ENCODE measurements at regions not wholly inside any gene's neighbourhood (a gene's known extent, or its start where the extent isn't known, plus 50 kb on each side); places are given as distances from the start of the nearest gene placed in this dataset.

GRCh38 chr1:23639460-23640095, 52.0 kb upstream of the RPL11 start:
- H3K36me3 ChIP-seq (ENCODE audit: control insufficient read depth, insufficient read depth, low read length): no peaks in the 10 kb centered on the region
- no peak overlapping the region for H3K4me3 ChIP-seq (ENCODE audit: low read length)
- peak; percentile 60 for DNase-seq
- H3K27me3 ChIP-seq (ENCODE audit: control insufficient read depth, insufficient read depth, low read length): peaks cover 2% of the 10 kb centered on the region
- peaks cover 48% of the 10 kb centered on the region for H3K4me1 ChIP-seq (ENCODE audit: control insufficient read depth, insufficient read depth, low read length)
- H3K27ac ChIP-seq (ENCODE audit: low read length): peak overlapping the region; percentile 47
- peaks cover 2% of the 10 kb centered on the region for H3K9me3 ChIP-seq (replicated peaks; ENCODE audit: control insufficient read depth, low read depth, low read length)
- 11% methylated on average over 4 of the region's 7 CpGs for WGBS (ENCODE audit: insufficient coverage)

- WGBS (ENCODE audit: insufficient coverage): 22% methylated on average over 2 of the region's 5 CpGs
- H3K27me3 ChIP-seq (ENCODE audit: control insufficient read depth, insufficient read depth, low read length): peaks cover 2% of the 10 kb centered on the region
- H3K4me1 ChIP-seq (ENCODE audit: control insufficient read depth, insufficient read depth, low read length): peaks cover 44% of the 10 kb centered on the region
- no peaks in the 10 kb centered on the region for H3K9me3 ChIP-seq (replicated peaks; ENCODE audit: control insufficient read depth, low read depth, low read length)
- H3K27ac ChIP-seq (ENCODE audit: low read length): no peak overlapping the region
- peak; percentile 79 for DNase-seq
- no peaks in the 10 kb centered on the region for H3K36me3 ChIP-seq (ENCODE audit: control insufficient read depth, insufficient read depth, low read length)
- no peak overlapping the region for H3K4me3 ChIP-seq (ENCODE audit: low read length)
Measured at GRCh38 chr1:23638786-23639241, 52.8 kb upstream of the RPL11 start.

GRCh38 chr1:23638188-23638619, 53.4 kb upstream of the RPL11 start:
- 44% methylated on average over 4 of the region's 4 CpGs for WGBS (ENCODE audit: insufficient coverage)
- Histone ChIP-seq H3K36me3 (ENCODE audit: control insufficient read depth, insufficient read depth, low read length) (no peaks in the 10 kb centered on the region), H3K27ac (ENCODE audit: low read length) (peak overlapping the region; percentile 3), H3K4me3 (ENCODE audit: low read length) (no peak overlapping the region), H3K27me3 (ENCODE audit: control insufficient read depth, insufficient read depth, low read length) (peaks cover 2% of the 10 kb centered on the region), H3K9me3 (replicated peaks; ENCODE audit: control insufficient read depth, low read depth, low read length) (no peaks in the 10 kb centered on the region), H3K4me1 (ENCODE audit: control insufficient read depth, insufficient read depth, low read length) (peaks cover 38% of the 10 kb centered on the region)
- DNase-seq: peak; percentile 47

- Histone ChIP-seq H3K27ac (ENCODE audit: low read length) (no peak overlapping the region), H3K4me1 (ENCODE audit: control insufficient read depth, insufficient read depth, low read length) (peaks cover 38% of the 10 kb centered on the region), H3K27me3 (ENCODE audit: control insufficient read depth, insufficient read depth, low read length) (peaks cover 2% of the 10 kb centered on the region), H3K36me3 (ENCODE audit: control insufficient read depth, insufficient read depth, low read length) (no peaks in the 10 kb centered on the region), H3K4me3 (ENCODE audit: low read length) (no peak overlapping the region), H3K9me3 (replicated peaks; ENCODE audit: control insufficient read depth, low read depth, low read length) (no peaks in the 10 kb centered on the region)
- WGBS (ENCODE audit: insufficient coverage): 82% methylated on average over 1 of the region's 7 CpGs
- DNase-seq: no peak
Measured at GRCh38 chr1:23636009-23636408, 55.6 kb upstream of the RPL11 start.

- H3K36me3 ChIP-seq (ENCODE audit: control insufficient read depth, insufficient read depth, low read length): no peaks in the 10 kb centered on the region
- H3K4me1 ChIP-seq (ENCODE audit: control insufficient read depth, insufficient read depth, low read length): peaks cover 38% of the 10 kb centered on the region
- DNase-seq: peak; percentile 74
- peak overlapping the region; percentile 64 for H3K27ac ChIP-seq (ENCODE audit: low read length)
- WGBS (ENCODE audit: insufficient coverage): 32% methylated on average over 16 of the region's 17 CpGs
- H3K27me3 ChIP-seq (ENCODE audit: control insufficient read depth, insufficient read depth, low read length): peaks cover 2% of the 10 kb centered on the region
- H3K9me3 ChIP-seq (replicated peaks; ENCODE audit: control insufficient read depth, low read depth, low read length): no peaks in the 10 kb centered on the region
- H3K4me3 ChIP-seq (ENCODE audit: low read length): peak overlapping the region; percentile 25
Measured at GRCh38 chr1:23634840-23635651, 56.6 kb upstream of the RPL11 start.

- DNase-seq: no peak
- WGBS (ENCODE audit: insufficient coverage): 59% methylated on average over 2 of the region's 2 CpGs
- no peak overlapping the region for H3K27ac ChIP-seq (ENCODE audit: low read length)
- peaks cover 32% of the 10 kb centered on the region for H3K4me1 ChIP-seq (ENCODE audit: control insufficient read depth, insufficient read depth, low read length)
- H3K9me3 ChIP-seq (replicated peaks; ENCODE audit: control insufficient read depth, low read depth, low read length): no peaks in the 10 kb centered on the region
- peaks cover 2% of the 10 kb centered on the region for H3K27me3 ChIP-seq (ENCODE audit: control insufficient read depth, insufficient read depth, low read length)
- no peaks in the 10 kb centered on the region for H3K36me3 ChIP-seq (ENCODE audit: control insufficient read depth, insufficient read depth, low read length)
- no peak overlapping the region for H3K4me3 ChIP-seq (ENCODE audit: low read length)
Measured at GRCh38 chr1:23634518-23634839, 57.1 kb upstream of the RPL11 start.

- Histone ChIP-seq H3K4me3 (ENCODE audit: low read length) (no peak overlapping the region), H3K27ac (ENCODE audit: low read length) (no peak overlapping the region), H3K27me3 (ENCODE audit: control insufficient read depth, insufficient read depth, low read length) (no peaks in the 10 kb centered on the region), H3K9me3 (replicated peaks; ENCODE audit: control insufficient read depth, low read depth, low read length) (no peaks in the 10 kb centered on the region), H3K36me3 (ENCODE audit: control insufficient read depth, insufficient read depth, low read length) (no peaks in the 10 kb centered on the region), H3K4me1 (ENCODE audit: control insufficient read depth, insufficient read depth, low read length) (peaks cover 14% of the 10 kb centered on the region)
- WGBS (ENCODE audit: insufficient coverage): no CpG with 5 or more reads among the region's 2 CpGs
- DNase-seq: no peak
Measured at GRCh38 chr1:23632479-23633160, 59.0 kb upstream of the RPL11 start.

GRCh38 chr1:23629708-23630290, 61.8 kb upstream of the RPL11 start:
- WGBS (ENCODE audit: insufficient coverage): 54% methylated on average over 2 of the region's 4 CpGs
- no peak overlapping the region for H3K27ac ChIP-seq (ENCODE audit: low read length)
- no peaks in the 10 kb centered on the region for H3K9me3 ChIP-seq (replicated peaks; ENCODE audit: control insufficient read depth, low read depth, low read length)
- DNase-seq: no peak
- no peak overlapping the region for H3K4me3 ChIP-seq (ENCODE audit: low read length)
- no peaks in the 10 kb centered on the region for H3K27me3 ChIP-seq (ENCODE audit: control insufficient read depth, insufficient read depth, low read length)
- H3K36me3 ChIP-seq (ENCODE audit: control insufficient read depth, insufficient read depth, low read length): no peaks in the 10 kb centered on the region
- peaks cover 6% of the 10 kb centered on the region for H3K4me1 ChIP-seq (ENCODE audit: control insufficient read depth, insufficient read depth, low read length)

- H3K4me1 ChIP-seq (ENCODE audit: control insufficient read depth, insufficient read depth, low read length): no peaks in the 10 kb centered on the region
- H3K4me3 ChIP-seq (ENCODE audit: low read length): no peak overlapping the region
- H3K27me3 ChIP-seq (ENCODE audit: control insufficient read depth, insufficient read depth, low read length): no peaks in the 10 kb centered on the region
- no peak for DNase-seq
- H3K9me3 ChIP-seq (replicated peaks; ENCODE audit: control insufficient read depth, low read depth, low read length): no peaks in the 10 kb centered on the region
- 59% methylated on average over 8 of the region's 8 CpGs for whole genome bisulfite sequencing (ENCODE audit: insufficient coverage)
- no peaks in the 10 kb centered on the region for H3K36me3 ChIP-seq (ENCODE audit: control insufficient read depth, insufficient read depth, low read length)
- H3K27ac ChIP-seq (ENCODE audit: low read length): no peak overlapping the region
Measured at GRCh38 chr1:23628951-23629387, 62.6 kb upstream of the RPL11 start.

Data from muscle of leg (tissue), 3 donors.